T-helper 1 cell (primary cell): ENCODE measurements at regions not wholly inside any gene's neighbourhood (a gene's known extent, or its start where the extent isn't known, plus 50 kb on each side); places are given as distances from the start of the nearest gene placed in this dataset.
"Not testable (repeated sequence)": the region's sequence is repeated elsewhere in the genome, so short reads cannot be mapped to it uniquely, and the experiment has no call there.

ENCODE experiments used
- DNase-seq, 5 donors: peaks; one replicate each; pipeline ENCODE4 v3.0.0-alpha.2; 2012 to 2020

DNA sequence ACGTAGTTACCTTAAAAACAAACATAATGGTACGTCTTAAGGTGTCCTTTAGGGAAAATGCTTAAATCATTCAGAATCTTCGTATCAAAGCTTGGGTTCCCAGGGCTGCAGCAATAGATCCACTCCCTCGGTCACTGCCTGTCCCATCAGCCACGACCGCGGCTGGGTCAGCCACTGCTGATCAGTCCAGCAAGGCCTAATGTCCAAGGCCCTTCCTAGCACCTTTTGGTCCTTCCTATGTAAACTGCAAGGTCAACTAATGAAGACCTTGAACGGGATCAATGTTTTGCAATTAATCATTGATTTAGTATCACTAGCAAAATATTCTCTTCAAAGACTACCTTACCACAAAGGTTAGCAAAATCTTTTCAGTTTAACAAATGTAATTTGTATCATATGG lies 122.2 kb upstream of the IGF1R start:
- DNase-seq, result no peak

DNA sequence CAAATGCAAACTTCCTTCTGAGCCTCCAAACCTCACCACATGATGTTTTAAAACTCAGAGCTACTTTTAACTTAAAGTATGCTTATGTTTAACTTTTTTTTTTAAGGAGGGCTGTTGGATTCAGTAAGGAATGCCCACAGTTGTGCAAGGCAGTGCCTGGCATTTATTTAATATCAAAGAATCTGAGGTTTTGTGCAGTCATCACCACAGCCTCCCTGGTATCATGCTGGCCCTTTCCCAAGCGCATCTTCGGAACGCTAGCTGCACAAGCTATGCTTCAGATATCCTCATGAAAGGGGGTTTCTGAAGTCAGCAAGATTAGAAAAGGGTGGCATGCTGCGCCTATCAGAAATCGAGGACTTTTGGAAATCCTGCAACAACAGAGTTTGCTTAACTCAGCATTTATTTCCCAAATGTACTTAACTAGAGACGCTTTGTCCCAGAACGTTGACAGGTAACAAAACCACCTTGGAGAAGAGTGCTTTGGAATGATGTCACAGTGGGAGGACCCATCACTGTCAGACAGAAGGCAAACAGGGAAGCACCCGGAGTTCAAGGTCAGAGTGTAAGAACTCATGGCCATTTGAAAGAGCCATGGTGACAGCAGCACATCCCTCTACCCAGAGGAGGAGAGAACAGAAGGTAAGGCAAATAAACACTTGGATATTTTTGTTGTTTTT lies 120.2 kb upstream of the IGF1R start:
- no peak for DNase-seq

DNA sequence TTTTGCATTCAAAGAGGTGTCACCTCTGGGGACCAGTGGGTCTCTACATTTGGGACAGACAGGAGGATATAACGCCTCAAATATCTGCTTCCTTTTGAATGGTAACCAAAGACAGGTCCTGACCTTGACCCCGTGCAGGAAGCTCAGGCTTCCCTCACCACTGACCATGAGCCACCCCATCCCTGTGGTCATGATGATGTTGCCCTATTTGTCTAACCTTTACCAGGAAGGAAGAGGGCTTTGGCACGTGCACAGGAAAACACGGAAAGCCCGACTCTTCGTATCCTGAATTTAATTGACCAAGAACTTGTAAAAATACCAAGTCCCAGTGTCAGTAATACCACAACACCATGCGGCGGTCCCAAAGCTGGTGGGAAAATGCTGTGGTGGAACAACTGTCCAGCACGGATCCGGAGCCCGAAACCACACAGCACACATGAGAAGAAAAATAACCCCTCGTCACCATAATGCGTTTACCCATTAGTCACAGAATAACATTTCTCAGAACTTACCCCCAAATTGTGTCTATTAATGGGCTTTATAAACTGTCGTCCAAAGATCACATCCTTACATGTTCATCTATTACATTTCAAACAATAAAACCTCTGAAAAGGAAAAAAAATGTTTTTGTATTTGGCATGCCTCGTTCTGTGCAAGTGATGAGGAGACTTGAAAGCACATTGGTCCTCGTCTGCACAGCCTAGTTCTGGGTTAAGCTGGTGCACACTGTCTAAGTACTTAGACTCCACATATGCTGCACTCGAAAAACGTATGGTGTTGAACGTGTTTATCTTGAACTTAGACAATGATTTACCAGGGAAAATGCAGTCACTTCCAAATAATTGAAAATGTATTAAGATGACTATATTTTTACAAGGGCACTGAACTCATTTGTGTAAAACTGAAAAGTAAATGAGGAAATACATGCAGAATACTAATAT lies 118.9 kb upstream of the IGF1R start:
- DNase-seq, result no peak

DNA sequence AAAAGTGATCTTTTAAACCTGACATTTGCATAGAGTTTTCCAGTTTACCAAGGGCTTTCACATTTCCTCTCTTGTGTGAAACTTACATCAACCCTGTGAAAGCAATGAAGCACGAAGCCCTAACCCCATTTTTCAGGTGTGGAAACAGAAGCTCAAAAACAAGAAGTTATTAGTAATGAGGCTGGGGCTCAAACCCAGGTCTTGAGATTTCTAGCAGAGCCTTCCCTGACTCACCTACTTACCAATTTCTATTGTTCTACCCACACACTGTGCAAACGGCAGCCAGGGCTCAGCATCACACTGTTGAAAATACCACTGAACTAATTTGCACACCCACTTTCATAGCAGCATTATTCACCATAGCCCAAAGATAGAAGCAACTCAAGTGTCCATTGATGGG lies 117.8 kb upstream of the IGF1R start:
- no peak for DNase-seq

DNA sequence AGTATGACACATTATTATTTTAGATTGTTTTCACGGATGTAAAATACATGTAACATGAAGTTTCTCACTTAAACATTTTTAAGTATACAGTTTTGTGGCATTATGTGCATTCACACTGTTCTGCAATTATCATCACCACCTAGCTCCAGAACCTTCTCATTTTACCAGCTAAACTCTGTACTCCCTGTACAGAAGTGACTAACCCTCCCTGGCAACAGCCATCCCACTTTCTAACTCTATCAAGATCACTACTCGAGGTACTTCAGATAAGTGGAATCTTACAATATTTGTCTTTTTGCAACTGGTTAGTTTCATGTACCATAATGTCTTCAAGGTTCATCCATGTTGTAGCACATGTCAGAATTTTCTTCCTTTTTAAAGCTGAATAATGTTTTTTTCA lies 116.3 kb upstream of the IGF1R start:
- no peak for DNase-seq

DNA sequence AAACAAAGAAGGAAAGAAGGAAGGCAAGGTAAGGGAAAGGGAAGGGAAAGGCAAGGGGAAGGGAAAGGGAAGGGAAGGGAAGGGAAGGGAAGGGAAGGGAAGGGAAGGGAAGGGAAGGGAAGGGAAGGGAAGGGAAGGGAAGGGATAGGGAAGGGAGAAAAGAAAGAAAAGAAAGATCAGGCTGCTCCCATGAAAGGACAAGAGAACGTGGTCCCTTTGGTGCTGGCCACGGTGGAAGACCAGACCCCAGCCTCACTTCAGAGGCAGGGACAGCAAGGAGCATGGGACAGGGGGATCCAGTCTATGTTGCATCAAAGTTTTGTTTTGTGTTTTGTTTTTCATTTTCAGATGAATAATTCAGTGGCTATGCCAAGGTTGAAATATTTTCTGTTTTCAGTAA lies 111.4 kb upstream of the IGF1R start:
- DNase-seq, result no peak

DNA sequence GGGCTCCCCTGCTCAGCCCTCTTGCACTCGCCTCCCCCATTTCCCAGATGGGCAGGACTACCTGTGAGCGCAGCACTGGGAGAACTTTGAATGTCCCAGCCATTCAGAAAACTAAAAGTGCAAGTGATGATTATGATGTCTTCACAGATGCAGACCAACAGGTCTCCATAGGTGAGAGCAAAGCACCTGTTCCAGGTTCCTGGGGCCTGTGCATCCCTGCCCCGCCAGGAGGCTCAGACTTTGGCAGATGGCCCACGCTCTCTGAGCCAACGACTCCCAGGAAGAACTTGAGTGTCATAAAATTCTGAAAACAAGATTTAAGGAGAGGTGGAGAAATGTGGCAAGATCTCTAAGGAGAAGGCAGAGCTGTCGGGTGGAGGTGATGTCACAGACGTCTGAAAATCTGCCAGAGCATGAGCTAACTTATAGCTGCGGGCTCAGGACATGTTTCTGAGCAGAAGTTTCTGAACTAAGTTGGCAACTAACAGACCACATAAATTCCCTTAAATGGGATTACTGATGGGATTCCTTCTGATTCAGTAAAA lies 110.8 kb upstream of the IGF1R start:
- no peak for DNase-seq

DNA sequence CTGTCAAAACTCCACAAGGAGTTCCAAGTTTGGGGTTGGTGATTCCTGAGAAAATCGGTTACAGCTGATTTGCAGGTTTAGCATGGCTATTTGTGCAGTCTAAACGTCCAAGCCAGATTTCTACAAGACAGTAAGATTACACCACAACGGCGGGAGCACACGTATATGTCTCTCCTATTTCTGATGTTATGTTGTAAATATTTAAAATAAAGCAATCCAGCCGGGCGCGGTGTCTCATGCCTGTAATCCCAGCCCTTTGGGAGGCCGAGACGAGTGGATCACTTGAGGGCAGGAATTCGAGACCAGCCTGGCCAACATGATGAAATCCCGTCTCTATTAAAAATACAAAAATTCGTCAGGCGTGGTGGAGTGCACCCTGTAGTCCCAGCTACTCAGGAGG lies 106.8 kb upstream of the IGF1R start:
- no peak for DNase-seq

DNA sequence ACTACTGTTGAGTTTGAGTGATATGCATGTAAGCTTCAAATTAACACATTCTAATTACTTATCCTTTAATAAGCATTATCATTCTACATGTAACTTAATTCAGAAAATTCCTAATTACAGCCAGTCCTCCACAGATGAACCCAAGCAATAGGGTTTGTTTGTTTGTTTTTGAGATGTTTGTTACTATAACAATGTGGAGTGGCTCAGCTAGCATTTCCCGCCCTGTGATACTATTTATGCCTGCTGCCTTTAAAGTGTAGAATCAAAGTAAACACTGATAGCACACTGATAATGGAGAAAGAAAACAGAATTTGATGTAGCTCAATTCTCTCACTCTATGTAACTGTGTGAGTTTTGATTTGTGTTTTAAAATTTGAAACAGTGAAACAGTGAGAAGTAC lies 105.1 kb upstream of the IGF1R start:
- no peak for DNase-seq

DNA sequence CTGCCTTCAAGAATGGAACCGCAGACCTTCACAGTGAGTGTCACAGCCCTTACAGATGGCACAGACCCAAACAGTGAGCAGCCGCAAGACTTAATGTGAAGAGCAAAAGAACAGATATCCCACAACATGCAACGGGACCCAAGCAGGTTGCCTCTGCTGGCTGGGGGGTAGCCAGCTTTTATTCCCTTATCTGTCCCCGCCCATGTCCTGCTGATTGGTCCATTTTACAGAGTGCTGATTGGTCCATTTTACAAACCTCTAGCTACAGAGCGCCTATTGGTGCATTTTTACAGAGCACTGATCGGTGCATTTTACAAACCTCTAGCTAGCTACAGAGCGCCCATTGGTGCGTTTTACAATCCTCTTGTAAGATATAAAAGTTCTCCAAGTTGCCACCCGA lies 102.0 kb upstream of the IGF1R start:
- DNase-seq, result no peak

DNA sequence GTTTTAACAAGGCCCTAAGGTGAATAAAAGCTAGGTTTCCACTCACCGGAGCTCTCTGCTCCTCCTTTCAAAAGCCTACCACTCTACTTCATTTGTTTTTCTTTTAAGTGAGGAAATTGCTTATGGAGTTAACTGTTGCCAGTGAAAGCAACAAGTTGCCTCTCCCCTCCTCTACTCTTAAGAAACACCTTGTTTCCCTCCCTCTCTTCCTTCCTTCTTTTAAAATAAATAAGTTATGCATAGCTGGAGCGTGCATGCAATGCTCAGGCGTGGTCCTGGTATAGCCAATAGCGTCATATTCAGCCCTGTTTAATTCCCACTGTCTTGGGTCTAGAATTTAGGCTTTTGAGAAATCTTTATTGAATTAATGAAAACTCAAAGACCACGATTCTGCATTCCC lies 101.1 kb upstream of the IGF1R start:
- DNase-seq, result no peak

DNA sequence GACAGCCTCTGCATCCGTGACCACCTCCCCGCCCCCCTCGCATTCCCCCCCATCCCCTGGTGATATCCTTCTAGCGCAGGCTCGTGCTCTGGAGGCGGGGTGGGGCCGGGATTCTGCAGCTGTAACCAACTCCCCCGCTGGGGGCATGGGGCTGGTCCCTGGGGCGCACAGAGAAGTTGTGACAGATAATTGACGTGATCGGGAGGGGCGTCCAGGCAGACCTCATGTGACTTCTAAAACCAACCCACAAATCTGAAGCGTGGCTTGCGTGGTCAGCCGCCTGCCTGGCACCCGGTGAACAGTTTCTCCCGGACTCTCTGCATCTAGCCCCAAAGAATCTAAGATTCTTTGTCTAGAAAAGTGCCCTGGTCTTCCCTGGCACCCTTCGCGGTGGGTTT lies 100.6 kb upstream of the IGF1R start:
- no peak for DNase-seq

DNA sequence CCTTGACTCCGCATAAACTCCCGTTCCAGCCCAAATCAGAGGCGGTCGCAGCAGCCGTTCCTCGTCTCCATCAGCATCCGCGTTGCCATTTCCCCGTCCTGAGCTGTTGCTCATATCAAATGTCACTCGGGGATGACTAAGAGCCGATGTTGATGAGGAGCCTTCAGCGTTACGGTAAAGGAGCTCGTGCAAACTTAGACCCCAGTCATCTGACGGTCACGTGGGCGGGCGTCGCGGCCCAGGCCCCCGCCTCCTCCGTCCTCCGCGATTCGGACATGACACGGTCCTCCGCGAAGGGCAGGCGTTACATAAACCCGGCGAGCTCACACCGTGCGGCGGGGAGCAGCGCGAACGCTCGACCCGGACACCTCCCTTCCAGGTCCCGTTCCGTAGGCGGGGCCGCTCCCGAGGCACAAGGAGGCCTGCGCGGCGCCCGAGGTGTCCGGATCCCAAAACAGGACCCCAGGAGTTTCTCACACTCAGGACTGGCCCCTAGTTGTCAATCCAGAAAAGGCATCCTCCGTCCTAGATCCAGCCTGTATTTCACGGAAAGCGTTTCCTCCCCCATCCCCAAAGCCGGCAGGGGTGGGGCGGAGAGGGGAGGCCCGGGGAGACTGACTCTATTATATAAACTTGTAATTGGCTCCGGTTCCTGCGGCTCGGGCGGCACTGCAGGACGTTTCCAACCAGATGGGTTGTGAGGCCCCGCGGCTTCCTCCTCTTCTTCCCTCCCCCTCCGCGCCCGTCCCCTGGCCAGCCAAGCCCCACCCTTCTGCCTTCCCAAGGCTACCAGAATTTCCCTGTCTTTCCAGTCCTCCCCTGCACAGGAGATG lies 100.0 kb upstream of the IGF1R start:
- peak in 1 of 5 donors; percentile 15 for DNase-seq

DNA sequence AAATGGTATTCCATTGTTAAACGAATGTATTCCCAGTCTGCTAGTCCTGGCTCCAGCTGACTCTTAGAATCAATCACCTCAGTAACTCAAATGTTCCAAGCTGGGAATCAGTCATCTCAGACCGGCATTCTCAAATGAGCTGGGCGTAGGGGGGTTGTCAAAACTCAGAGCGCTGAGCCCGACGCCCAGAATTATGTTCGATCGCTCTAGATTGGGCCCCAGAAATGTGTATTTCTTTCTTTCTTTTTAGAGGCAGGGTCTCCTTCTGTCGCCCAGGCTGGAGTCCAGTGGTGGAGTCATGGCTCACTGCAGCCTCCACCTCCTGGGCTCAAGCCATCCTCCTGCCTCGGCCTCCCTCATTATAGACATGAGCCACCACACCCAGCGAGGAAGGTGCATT lies 99.3 kb upstream of the IGF1R start:
- no peak for DNase-seq

DNA sequence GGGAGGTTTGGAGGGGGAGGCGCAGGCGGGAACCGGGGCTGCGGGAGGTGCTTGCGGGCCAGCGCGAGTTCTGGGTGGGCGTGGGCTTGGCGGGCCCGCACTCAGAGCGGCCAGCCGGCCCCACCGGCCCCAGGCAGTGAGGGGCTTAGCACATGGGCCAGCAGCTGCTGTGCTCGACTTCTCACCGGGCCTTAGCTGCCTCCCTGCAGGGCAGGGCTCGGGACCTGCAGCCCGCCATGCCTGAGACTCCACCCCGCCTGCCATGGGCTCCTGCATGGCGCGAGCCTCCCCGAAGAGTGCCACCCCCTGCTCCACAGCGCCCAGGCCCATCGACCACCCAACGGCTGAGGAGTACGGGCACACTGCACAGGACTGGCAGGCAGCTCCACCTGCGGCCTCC lies 98.6 kb upstream of the IGF1R start:
- DNase-seq, result no peak

DNA sequence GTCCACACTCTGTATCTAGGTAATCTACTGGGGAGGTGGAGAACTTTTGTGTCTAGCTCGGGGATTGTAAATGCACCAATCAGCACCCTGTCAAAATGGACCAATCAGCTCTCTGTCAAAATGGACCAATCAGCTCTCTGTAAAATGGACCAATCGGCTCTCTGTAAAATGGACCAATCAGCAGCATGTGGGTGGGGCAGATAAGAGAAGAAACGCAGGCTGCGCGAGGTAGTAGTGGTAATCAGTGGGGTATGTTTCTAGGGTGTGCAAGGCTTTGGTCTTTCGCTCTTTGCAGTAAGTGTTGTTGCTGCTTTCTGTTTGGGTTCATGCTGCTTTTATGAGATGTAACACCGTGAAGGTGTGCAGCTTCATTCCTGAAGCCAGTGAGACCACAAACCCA lies 98.0 kb upstream of the IGF1R start:
- not testable (repeated sequence) for DNase-seq

DNA sequence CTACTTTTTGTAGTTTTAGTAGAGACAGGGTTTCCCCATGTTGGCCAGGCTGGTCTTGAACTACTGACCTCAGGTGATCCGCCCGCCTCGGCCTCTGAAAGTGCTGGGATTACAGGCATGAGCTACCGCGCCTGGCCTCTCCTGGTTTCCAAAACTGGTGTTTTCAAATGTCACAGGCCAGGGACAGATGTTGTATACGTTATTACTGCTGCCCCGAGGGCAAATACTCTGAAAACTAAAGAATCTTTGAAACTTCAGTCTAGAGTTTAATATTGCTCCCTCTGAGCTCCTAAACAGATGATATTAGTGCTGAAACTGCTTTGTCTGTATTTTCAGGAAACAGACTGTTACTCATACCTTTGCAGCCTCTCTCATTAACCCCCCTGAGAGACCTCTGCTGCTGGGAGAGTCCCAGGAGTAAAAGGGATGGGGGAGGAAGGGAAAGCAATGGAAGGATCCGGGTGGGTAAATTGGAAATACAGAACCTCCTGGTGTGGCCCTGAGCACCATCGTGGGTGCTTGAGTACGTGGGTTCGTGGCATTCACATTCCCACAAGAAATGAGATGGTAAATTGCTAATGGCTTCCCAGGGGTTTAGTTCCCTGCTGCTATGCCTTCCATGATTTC lies 96.3 kb upstream of the IGF1R start:
- DNase-seq, result no peak

DNA sequence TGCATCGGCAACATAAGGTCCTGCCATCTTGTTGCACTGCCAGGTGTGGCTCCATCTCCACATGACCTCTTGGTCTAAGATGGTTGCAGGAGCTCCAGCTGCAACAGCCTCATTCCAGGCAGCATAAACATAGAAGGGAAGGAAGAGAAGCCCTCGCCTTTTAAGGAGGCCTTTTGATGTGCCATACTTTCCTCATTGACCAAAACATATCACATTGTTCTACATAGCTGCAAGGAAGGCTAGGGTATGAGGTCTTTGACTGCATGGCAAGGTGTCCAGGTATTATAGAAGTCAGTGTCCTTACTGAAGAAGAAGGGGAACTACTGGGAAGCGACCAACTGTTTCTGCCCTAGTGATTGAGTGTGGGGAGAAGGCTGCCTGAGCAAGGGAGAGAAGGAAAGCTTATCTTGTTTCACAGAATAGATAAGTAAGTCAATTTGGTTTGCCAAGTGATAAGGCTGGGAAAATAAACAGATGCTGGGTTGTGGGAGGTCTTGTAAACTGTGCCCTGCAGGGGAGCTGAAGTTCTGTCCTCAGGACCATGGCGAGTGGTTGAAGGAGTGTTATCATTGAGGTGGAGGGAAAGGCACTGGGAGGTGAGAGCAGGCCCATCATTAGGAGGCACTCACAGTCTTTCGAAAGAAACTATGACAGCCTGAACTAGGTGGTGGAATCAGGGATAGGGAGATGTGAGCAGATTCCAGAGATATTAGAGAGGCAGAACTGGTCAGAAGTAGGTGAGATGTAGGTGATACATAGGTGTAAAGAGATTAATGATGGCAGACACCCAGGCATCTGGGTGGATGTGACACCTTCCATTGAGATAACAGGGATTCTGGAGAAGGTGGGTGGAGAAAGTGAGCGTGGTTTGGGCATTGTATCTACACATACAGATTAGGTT lies 93.8 kb upstream of the IGF1R start:
- no peak for DNase-seq

DNA sequence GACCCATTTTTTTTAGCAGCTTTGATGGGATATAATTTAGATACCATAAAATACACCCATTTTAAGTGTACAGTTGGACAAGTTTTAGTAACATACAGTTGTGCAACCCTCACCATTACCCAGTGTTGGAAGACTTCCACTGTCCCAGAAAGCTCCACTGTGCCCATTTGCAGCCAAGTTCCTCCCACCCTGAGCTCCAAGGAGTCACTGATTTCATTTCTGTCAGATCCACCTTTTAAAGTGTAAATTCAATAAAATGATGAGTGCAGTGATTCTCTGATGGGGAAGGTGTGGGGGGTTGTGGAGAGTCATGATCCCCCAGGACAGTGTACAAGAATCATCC lies 93.2 kb upstream of the IGF1R start:
- DNase-seq, result no peak

DNA sequence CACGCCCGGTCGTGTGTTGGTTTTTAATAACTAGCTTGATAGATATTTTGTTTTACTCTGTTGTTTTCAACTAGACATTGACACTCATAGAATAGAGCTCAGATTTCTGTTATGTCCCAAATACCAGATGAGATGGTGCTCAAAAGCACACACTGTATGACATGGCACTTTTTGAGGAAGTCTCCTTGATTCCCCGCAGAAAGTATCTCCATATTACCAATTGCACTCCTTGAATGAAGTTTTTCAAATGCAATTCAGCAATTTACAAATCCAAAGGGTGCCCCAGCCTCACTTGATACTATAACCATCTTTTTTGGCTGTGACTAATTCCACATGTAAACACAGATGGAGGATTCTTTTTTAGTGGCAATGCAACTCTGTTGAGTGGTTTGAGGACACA lies 92.0 kb upstream of the IGF1R start:
- DNase-seq, result no peak

DNA sequence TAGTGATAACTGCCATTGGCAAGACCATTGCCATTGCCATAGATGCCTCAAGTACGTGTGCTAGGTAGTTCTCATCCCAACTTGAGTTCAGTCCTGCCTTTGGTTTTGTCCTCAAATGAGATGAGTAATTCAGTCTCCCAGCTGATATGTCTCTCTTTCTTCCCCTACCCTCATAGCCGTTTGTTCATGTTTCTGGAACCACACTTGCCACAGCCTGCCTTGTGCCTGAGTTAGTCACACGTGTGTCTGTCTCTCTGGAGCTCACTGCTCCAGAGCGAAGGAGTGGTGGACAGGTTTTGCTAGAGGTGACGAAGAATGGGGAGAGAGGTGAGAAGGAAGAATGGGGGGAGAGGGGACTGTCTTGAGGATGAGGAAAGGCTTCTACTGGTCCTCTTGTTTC lies 88.0 kb upstream of the IGF1R start:
- no peak for DNase-seq
